Fibroblast of peridontal ligament (primary cell): ENCODE measurements at regions not wholly inside any gene's neighbourhood (a gene's known extent, or its start where the extent isn't known, plus 50 kb on each side); places are given as distances from the start of the nearest gene placed in this dataset.
A peak's percentile ranks its signal among the peaks of the same experiment; 100 is the strongest.

Experiments
- DNase-seq: peaks from one replicate; pipeline ENCODE4 v3.0.0-alpha.2; 2010; ENCODE audit errors: extremely low read depth

DNA sequence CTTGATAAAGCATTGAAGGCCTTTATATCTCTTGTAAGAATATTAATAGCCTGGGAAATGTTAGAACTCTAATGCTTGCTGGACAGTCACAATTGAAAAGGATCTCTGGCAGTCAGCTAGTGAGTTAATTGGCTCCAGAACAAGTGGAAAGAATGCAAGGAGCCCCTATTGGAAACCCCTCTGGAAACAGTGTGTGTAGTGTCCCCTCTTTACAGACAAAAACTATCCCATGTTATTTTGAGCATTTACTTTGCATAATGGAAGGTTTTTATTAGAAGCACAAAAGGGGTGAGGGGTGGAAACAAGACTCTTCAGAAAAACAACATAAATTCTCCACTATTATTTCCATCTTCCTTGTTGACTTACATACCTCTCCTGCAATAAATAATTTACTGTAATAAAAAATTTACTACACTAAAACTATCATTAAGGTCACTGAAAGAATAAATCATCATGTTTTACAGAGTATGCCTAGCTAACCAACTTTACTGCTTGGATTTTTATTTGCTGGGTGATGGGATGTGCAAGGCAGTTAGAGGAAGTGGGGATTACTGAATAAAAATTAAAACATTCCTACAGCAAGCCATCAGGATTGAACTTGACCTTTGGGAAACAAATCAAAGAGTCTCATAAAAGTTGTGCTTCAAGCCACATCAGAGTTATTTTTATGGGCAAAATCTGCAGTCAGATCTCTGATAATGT lies 610.4 kb downstream of the TBC1D4 start:
- DNase-seq = no peak

DNA sequence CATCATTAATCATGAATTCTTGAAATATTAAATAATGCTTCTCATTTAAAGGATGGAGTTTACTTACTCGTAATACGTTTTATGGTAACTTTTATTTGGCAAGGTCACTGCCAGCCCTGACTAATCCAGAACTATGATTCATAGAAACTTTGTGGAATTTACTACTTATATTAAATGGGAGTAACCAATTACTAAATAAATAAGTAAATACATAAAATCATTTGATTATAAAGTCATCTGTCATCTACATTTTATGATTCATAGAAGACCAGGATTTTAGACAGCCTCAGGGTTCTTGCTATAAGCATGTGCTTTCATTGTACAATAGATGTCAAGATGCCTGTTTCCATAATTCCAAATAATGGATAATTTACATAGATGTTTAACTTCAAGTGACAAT lies 611.1 kb downstream of the TBC1D4 start:
- no peak for DNase-seq

DNA sequence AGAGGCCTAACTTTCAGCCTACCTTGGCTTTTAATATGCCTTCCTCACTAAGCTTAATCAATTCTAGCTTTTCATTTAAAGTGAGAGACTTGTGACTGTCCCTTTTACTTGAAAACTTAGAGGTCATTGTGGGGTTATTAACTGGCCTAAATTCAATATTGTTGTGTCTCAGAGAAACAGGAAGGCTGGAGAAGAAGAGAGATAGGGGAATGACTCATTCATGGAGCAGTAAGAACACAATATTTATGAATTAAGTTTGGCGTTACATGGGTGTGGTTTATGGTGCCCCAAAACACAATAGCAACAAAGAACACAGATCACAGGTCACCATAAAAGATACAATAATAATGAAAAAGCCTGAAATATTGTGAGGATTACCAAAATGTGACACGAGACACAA lies 612.1 kb downstream of the TBC1D4 start:
- DNase-seq = no peak

DNA sequence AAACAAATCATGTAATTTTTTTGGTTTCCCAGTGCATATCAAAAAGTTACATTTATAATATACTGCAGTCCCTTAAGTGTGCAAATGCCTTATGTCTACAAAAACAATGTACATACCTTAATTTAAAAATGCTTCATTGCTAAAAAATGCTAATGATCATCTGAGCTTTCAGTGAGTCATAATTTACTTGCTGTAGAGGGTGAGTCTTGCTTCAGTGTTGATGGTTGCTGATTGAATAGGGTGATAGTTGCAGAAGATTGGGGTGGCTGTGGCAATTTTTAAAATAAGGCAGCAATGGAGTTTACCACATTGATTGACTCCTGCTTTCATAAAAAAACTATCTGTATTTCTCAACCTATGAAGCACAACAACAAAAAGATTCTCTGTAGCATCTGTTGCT lies 613.9 kb downstream of the TBC1D4 start:
- DNase-seq = peak; percentile 10

DNA sequence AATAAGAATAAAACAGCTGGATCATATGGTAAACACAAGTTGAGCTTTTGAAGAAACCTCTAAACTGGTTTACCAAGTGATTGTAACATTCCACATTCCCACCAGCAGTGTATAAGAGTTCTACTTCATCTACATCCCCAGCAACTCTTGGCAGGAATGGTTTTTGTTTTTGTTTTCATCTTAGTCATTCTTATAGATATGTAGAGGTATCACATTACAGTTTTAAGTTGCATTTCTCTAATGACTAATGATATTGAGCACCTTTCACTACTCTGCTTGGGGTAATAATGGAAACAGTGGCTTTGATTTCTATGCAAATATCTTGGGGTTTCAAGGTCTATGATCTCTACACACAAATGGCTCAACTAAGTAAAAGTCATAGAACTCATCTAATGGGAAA lies 614.5 kb downstream of the TBC1D4 start:
- DNase-seq = peak; percentile 5

DNA sequence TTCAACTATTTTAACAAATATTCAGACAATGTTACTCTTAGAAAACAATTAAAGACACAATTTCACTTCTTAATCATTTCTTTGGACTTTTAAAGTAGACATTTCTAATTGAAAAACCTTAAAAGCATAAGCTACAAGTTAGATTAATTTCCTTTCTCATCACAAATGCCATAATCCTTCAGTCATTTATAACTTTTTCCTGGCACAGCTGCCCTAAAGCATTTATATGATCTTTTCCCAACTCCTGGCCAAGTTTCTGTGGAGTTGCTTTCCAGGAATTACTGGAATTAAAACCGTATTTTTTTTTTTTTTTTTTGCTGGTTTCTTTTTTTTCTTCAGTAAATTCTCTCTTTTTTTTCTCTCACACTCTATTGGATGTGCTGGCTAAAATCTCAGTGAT lies 615.9 kb downstream of the TBC1D4 start:
- peak; percentile 66 for DNase-seq

DNA sequence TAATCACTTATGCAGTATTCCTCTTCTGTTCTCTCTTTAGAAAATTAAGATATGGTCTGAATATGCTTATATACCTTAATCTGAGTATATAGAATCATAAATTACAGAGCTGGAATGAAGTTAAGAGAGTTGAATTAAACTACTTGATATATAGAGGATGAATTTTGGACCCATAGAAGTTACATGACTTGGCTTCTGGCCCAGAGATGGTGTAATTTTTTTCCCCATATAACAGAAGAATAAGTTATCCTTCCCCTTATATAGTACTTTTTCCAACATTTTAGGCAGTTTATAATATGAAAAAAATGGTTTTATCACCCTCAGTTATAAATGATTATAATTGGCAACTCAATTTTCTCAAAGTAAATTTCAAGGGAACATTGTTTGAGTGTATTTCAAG lies 616.3 kb downstream of the TBC1D4 start:
- DNase-seq = no peak

DNA sequence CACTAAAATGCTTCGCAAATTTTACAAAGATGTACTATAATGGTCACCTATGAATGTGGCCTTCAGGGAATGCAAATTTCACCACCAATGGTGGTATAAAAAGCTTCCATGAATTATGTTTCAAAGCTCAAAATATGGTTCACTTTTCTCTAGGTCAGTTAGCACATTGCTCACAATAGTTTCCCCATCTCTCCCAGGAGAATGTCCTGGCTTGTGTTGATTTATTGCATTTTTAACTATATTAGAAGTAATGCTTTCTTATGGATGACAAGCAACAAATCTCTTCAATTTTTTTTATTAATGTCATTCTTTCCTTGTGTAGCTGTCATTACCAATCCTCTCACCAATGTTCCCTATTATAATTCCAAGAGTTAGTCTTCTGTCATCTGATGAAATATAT lies 621.2 kb downstream of the TBC1D4 start:
- DNase-seq = no peak

DNA sequence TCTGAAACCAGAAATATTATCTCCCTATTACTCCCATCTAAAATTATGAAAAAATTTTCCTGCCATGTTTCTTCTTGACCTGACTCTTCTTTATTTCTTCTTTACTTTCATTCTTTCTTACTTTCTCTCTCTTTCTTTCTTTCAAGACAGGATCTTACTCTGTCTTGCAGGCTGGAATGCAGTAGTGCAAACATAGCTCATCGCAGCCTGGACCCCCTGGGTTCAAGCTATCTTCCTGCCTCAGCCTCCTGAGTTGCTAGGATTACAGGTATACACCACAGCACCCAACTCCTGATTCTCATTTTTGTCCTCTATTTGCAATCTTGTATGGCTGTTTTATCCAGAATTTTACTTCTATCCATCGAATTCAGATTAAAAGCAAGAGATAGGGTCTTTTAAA lies 631.1 kb downstream of the TBC1D4 start:
- DNase-seq = no peak

DNA sequence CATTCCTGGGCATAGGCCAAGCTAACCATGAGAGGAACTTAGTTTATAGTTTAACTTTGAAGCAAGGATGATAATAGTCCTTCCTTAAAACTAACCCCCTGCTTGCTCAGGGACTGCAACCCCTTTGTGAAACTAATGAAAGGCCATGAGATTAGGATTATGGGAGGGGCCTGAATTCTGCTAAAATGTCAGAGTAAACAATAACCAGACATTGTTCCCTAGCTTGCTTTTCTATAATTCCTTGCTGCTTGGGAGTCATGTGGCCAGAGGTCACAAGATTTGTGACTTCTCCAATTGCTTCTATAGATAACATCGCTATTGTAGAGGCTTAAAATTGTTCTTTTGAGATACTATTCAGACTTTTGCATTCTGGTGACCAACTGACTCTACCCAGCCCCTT lies 634.0 kb downstream of the TBC1D4 start:
- no peak for DNase-seq

DNA sequence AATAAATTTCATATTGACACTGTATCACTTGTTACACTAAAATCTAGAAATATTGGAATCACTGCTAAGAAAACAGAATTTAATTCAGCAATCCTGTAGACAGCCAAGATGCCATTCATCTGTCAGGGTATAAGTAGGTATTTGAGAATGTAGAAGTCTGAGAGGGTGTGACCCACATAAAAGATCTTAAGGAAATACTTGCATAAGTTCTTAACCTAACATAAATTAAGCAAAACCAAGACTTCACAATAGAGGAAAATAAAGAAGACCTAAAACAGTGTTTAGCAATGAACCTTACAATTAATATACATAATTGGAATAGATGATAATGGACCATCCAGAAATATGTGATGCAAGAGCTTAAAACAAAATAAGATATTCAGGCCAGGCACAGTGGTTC lies 636.2 kb downstream of the TBC1D4 start:
- no peak for DNase-seq

DNA sequence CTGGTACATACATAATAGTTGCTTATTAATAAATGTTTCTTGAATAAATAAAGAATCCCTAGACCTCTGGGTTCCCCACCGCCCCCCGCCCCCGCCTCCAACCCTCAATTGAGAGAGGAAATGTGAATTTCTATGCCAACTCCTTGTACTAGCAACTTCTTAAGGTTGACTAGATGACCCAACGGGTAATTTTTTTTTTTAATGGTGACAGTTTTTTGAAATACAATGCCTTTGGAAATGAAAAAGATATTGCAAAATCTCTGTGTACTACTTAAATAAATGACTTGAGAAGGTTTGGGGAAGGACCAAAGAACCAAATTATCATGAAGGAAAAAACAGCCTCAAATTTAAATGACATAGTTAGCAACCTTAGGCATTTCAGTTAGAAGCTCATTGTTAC lies 640.3 kb downstream of the TBC1D4 start:
- DNase-seq = no peak

DNA sequence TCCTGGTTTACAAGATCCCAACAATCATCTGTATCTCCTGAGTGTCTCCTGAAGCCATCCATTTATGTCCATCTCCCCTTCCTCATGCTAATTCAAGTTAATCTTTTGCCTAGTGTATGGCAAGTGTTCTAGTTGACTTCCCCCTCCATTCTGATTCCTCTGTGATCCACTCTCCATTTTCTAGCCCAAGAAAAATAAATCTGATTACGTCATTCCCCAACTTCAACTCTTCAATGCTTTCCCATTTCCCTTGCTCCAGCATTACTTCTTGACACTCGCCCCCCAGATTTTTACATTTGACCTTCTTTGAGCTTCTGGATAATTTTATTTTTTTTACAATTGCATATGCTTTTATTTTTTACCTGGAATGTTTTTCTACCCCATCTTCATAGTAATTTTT lies 640.8 kb downstream of the TBC1D4 start:
- no peak for DNase-seq

DNA sequence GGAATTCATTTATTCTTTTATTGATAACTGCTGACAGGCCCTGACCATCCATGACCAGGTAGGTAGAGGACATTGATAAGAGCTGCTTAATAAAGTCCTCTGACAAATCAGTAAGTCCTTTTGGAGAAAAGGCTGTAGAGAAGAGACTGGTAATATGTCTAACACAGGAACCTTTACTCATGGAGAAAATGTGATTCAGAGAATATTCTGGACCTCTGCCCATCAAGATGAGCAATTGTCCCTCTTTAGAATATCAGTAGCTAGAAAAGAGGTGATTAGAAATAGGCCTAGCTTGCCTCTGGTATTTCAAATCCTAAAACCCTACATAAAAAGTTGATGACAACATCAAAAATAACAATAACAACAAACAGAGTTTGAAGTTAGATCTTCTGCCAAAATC lies 642.3 kb downstream of the TBC1D4 start:
- no peak for DNase-seq

DNA sequence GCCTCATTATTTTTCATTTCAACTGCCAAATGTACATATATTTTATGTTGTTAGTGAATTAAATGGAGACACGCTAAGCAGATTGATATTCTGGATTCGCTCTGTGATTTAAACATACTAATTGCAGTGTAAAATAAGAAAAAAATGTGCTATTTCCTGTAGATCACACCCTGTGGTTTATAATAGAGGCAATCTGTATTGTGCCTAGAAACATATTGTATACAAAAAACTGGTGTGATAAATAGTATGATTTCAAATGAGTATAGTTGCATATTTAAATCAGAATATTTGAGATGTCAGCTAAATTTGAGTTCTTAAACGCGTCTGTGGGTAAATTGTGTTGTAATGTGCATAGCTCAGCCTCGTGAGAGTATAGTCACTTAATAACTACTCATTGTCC lies 643.9 kb downstream of the TBC1D4 start:
- no peak for DNase-seq

DNA sequence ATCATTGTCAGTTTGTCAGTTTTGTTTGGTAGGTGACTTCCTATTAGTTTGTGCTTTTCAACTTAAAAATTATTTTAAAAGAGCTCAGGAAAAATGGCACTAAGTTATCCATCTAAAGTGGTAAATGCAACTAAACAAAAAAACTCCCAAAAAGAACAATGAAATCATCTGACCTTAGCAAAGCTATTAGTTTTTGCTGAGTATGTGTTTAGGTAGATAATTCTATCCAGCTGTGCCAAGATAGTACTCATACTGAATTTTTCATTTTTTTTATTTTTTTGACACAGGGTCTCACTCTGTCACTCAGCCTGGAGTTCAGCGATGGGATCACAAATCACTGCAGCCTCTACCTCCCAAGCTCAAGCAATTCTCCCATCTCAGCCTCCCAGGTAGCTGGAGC lies 645.3 kb downstream of the TBC1D4 start:
- no peak for DNase-seq

DNA sequence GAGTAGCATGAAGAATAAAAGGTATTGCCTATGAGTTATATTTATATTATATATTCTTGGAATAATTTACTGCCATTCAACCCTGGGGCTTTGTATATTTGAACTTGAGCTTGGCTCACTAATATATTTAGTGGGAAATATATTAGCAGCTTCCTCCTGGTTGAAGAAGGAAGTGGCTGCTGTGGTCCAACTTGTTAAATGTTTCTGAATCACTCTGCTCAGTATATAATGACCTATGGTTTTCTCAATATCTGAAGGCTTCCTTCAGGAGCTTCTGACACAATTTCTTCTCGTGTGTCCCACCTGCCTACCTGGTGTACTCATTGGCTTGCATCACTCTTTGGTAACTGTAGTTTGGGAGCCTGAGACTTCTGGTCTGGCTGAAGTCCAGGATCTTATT lies 646.4 kb downstream of the TBC1D4 start:
- no peak for DNase-seq

DNA sequence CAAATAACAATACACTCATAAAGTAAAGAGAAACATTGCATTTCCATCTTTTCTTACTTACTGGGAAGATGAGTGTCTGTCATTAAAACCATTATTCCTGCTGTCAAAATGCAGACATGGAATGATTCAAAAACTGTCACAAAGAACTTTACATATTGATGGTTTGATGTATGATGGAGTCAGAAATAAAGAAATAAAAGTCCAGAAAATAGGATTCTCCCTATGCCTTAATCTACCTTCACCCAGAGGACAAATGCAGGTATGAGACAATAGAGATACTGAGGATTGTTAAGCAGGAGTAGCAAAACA lies 656.1 kb downstream of the TBC1D4 start:
- no peak for DNase-seq

DNA sequence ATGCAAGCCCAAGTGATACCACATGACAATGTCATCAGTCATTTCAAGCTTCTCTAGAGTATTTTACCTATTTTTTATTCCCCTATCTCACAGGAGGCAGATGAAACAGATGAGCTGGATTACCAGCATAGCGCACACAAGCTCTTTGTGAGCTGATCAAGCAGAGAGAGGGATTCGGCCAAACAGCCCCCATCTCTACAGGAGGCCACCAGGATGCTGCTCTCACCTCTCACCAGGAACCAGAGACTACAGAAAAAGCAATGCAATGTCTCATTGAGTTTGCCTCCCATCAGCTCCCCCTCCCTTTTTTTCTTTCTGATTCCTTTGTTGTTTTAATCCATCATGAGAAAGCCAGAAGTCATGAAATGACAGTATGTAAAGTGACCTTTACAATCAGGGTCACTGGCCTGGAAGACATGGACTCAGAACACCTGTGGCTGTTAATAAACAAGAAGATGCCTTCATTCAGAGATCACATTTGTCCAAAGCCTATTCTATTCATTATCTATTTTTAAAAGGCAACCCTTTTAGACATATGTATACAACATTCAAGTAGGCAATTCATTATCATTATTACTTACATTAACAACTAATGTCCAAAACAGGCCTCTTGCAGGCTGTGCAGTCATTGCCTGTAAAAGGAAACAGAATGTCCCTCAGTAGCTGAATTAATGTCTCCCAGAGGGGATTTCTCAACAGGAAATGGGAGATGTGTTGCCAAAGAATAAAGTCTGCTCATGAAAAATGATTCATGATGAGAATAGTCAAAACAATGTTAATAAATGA lies 656.6 kb downstream of the TBC1D4 start:
- DNase-seq = peak; percentile 65

DNA sequence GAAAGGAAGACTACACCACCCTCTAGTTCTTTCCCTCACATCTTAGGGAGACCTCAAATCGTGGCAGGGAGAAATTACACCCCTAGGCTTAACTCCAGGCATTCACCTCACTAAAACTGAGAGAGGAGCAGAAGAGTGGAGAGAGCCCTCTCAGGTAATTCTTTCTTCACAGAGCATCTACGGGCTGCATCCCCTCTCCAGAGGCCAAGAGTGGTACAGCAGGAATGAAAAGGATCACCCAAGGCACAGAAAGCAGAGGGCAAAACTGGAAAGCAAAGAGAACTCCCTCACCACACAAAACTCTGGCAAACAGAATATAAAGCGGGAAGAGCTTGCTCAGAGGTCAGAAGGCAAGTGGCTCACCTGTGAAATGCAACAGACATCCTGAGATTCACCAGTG lies 661.2 kb downstream of the TBC1D4 start:
- DNase-seq = no peak

DNA sequence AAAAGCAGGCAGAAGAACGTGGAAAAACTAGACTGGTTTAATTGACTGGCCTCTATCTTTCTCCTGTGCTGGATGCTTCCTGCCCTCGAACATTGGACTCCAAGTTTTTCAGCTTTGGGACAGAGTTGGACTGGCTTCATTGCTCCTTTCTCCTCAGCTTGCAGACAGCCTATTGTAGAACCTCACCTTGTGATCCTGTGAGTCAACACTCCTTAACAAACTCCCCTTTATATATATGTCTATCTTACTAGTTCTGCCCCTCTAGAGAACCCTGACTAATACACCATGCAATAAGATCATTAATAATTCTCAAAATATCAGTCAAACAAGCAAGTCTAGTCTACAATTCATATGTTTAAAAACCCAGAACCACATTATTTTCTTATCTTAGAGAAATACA lies 662.4 kb downstream of the TBC1D4 start:
- DNase-seq = no peak

DNA sequence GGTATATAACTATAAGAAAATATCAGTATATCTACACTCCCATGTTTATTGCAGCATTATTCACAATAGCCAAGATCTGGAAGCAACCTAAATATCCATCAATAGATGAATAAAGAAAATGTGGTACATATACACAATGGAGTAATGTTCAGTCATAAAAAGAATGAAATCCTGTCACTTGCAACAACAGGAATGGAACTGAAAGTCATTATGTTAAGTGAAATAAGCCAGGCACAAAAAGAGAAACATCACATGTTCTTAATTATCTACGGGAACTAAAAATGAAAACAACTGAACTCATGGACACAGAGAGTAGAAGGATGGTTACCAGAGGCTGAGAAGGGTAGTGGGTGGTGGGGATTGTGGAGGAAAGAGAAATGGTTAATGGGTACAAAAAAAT lies 665.2 kb downstream of the TBC1D4 start:
- peak; percentile 10 for DNase-seq

DNA sequence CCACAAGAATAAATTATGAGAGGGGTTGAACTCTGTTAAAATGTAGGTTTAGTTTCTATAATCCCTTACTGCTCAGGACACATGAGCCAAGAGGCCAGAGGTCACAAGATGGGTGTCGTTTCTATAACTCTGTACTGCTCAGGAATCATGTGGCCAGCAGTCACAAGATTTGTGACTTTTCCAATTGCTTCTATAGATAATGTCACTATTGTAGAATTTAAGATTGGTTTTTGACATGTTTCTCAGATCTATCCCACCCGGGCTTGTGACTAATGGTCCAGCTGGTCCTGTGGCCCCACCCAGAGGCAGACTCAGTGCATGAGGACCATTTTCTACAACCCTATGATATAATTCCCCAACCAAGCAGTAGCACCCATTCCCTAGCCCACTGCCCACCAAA lies 662.0 kb upstream of the KLF12 start:
- DNase-seq = no peak

DNA sequence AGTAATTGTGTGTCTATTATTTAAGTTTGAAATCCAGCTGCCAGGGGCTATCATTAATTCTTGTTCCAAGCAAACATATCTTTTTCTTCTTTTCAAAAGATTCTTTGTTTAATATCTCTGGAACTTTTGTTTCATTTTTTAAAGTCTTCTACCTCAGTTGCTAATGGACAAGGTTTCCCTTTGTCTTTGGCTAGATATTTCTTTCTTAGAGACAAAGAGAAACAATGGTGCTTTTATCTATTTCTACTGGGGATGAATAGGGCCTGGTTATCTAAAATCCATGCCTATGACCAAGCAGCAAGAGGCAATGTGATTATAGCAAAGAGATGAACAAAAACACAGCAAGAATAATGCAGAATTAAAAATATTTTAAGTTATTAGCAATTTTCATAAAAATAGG lies 661.3 kb upstream of the KLF12 start:
- no peak for DNase-seq
